ENCODE measurements at regions not wholly inside any gene's neighbourhood (a gene's known extent, or its start where the extent isn't known, plus 50 kb on each side); places are given as distances from the start of the nearest gene placed in this dataset.

- TF ChIP-seq POLR2AphosphoS5 (IDR thresholded peaks at IDR 0.05; ENCODE audit: low read depth, low read length) (no peak), POLR2A (IDR thresholded peaks at IDR 0.05; ENCODE audit: low read depth, low read length) (no peak)
These were observed 583.4 kb upstream of the PSMD7 start for GRCh38 chr16:73713251-73713650.
